ENCODE measurements at regions not wholly inside any gene's neighbourhood (a gene's known extent, or its start where the extent isn't known, plus 50 kb on each side); places are given as distances from the start of the nearest gene placed in this dataset.
A peak's percentile ranks its signal among the peaks of the same experiment; 100 is the strongest.

GRCh38 chr1:8084913-8085312 is 58.8 kb upstream of the ERRFI1 start:
- DNase-seq (ENCODE audit: low spot score), result no peak

- no peak for DNase-seq (ENCODE audit: low spot score)
Observed at GRCh38 chr1:8083739-8084484, 57.8 kb upstream of the ERRFI1 start.

- peak; percentile 39 for DNase-seq (ENCODE audit: low spot score)
Observed at GRCh38 chr1:8082945-8083344, 56.8 kb upstream of the ERRFI1 start.

- DNase-seq (ENCODE audit: low spot score), result peak; percentile 41
Observed at GRCh38 chr1:8078176-8078671, 52.1 kb upstream of the ERRFI1 start.

- DNase-seq (ENCODE audit: low spot score), result no peak
Observed at GRCh38 chr1:8077602-8078001, 51.5 kb upstream of the ERRFI1 start.

GRCh38 chr1:8077120-8077573 is 51.0 kb upstream of the ERRFI1 start:
- peak; percentile 72 for DNase-seq (ENCODE audit: low spot score)

GRCh38 chr1:8076176-8076575 is 50.1 kb upstream of the ERRFI1 start:
- DNase-seq (ENCODE audit: low spot score), result no peak

Measured in AG08396 (cell line).